HCT116 (cell line): ENCODE measurements at regions not wholly inside any gene's neighbourhood (a gene's known extent, or its start where the extent isn't known, plus 50 kb on each side); places are given as distances from the start of the nearest gene placed in this dataset.

ENCODE experiments used
- ATAC-seq: fragments of 200-7000 bp; cut with Tn5 transposase; 2 replicates; pipeline ENCODE4 v1.9.1; 2020; ENCODE audit warnings: mild to moderate bottlenecking, moderate library complexity
- BruUV-seq: library from RNA; stranded (reverse); fragments of 400-500 nt; replicated peaks from 2 replicates; lab custom pipeline; 2021; lab: Mats Ljungman, UMichigan
- CTCF ChIA-PET: fragments of 300-600 bp; sonication (Branson Sonifier 250); formaldehyde crosslinking; loops from one replicate; lab custom pipeline; 2021; ENCODE audit warnings: antibody characterized with exemption; lab: Charles Lee
- POLR2A ChIA-PET: fragments of 300-600, 350-600 bp; sonication (Branson Sonifier 250); formaldehyde crosslinking; loops from one replicate; lab custom pipeline; 2021; ENCODE audit warnings: antibody characterized with exemption; lab: Charles Lee
- RAD21 ChIA-PET, 2 experiments: fragments of 300-600 bp; sonication (Branson Sonifier 250); formaldehyde crosslinking; loops; one replicate each; lab custom pipeline; 2023; ENCODE audit warnings: low total read pairs in 2 of 2; ENCODE audit not compliant: uncharacterized antibody in 2 of 2, unreplicated experiment in 2 of 2, low non-redundant PET in 1 of 2; lab: Charles Lee
- DNase-seq: peaks from one replicate; pipeline ENCODE4 v3.0.0-alpha.2; 2010; ENCODE audit warnings: low read depth, low spot score
- H2AFZ ChIP-seq: fragments of 200-600 bp; shearing (Covaris generic), sonication (generic); 2 replicates; pipeline ENCODE4 v1.6.1; 2017; ENCODE audit warnings: low read depth, mixed run types, mixed read lengths, antibody characterized with exemption, low read length; ENCODE audit not compliant: poor library complexity, severe bottlenecking
- H3K27ac ChIP-seq: 2 replicates; pipeline ENCODE4 v1.5.1; 2012; ENCODE audit warnings: low read depth, low read length
- H3K27me3 ChIP-seq: fragments of 200-600 bp; sonication (generic); 2 replicates; pipeline ENCODE4 v1.6.1; 2016; ENCODE audit warnings: mixed run types, low read length, mixed read lengths; ENCODE audit not compliant: insufficient read depth
- H3K36me3 ChIP-seq, 2 experiments: fragments of 200-500 bp in 1 of 2; fragments of 200-600 bp in 1 of 2; sonication (Bioruptor generic) in 1 of 2; sonication (generic) in 1 of 2; 2 replicates each; pipeline versions ENCODE4 v1.5.1 to v1.6.1; 2014 to 2016; ENCODE audit warnings: low read length in 2 of 2, inconsistent platforms in 1 of 2, mixed read lengths in 1 of 2, mixed run types in 1 of 2; ENCODE audit not compliant: insufficient read depth in 2 of 2, control insufficient read depth in 1 of 2
- H3K4me1 ChIP-seq, 2 experiments: fragments of 200-600 bp in 1 of 2; sonication (generic) in 1 of 2; 2 replicates each; pipeline versions ENCODE4 v1.5.1 to v1.6.1; 2012 to 2017; ENCODE audit warnings: low read length in 2 of 2, inconsistent platforms in 1 of 2, mild to moderate bottlenecking in 1 of 2, mixed read lengths in 1 of 2, mixed run types in 1 of 2, moderate library complexity in 1 of 2; ENCODE audit not compliant: insufficient read depth in 2 of 2, control insufficient read depth in 1 of 2
- H3K4me2 ChIP-seq: fragments of 200-600 bp; sonication (generic); 2 replicates; pipeline ENCODE4 v1.6.1; 2017; ENCODE audit warnings: mixed run types, low read length, mixed read lengths
- H3K4me3 ChIP-seq, 2 experiments: fragments of 200-600 bp in 1 of 2; sonication (generic) in 1 of 2; replicated peaks in 1 of 2; 2 replicates each; pipeline ENCODE4 v1.5.1; 2011 to 2016; ENCODE audit warnings: low read length in 2 of 2, control low read depth in 1 of 2, low read depth in 1 of 2, mild to moderate bottlenecking in 1 of 2, mixed read lengths in 1 of 2, mixed run types in 1 of 2
- H3K79me2 ChIP-seq: fragments of 200-600 bp; sonication (generic); 2 replicates; pipeline ENCODE4 v1.6.1; 2017; ENCODE audit warnings: mild to moderate bottlenecking, mixed run types, low read length, moderate library complexity, mixed read lengths; ENCODE audit not compliant: insufficient read depth
- H3K9ac ChIP-seq: fragments of 200-600 bp; sonication (generic); 2 replicates; pipeline ENCODE4 v1.6.1; 2016; ENCODE audit warnings: low read length, mixed read lengths
- H3K9me2 ChIP-seq: fragments of 200-600 bp; sonication (generic), shearing (Covaris generic); 2 replicates; pipeline ENCODE4 v1.6.1; 2017; ENCODE audit warnings: mixed run types, mild to moderate bottlenecking, moderate library complexity; ENCODE audit not compliant: insufficient read depth
- H3K9me3 ChIP-seq, 2 experiments: fragments of 200-500 bp in 1 of 2; fragments of 200-600 bp in 1 of 2; sonication (Bioruptor generic) in 1 of 2; sonication (generic) in 1 of 2; 2 replicates each; pipeline ENCODE4 v1.6.1; 2014 to 2017; ENCODE audit warnings: low read length in 2 of 2, mixed read lengths in 2 of 2, inconsistent platforms in 1 of 2, low read depth in 1 of 2, mild to moderate bottlenecking in 1 of 2, mixed run types in 1 of 2, moderate library complexity in 1 of 2; ENCODE audit not compliant: control insufficient read depth in 1 of 2, insufficient read depth in 1 of 2
- H4K20me1 ChIP-seq: fragments of 200-600 bp; sonication (generic), shearing (Covaris generic); 2 replicates; pipeline ENCODE4 v1.6.1; 2017; ENCODE audit warnings: mixed run types, mild to moderate bottlenecking, moderate library complexity; ENCODE audit not compliant: insufficient read depth
- ELF1 ChIP-seq: IDR thresholded peaks from 2 replicates; pipeline ENCODE4 v1.6.1; 2012; ENCODE audit warnings: low read depth, borderline replicate concordance
- EZH2 ChIP-seq: fragments of 200-600 bp; sonication (generic); IDR thresholded peaks from 2 replicates; pipeline ENCODE4 v1.6.1; 2017; ENCODE audit warnings: antibody characterized with exemption, mixed run types
- EZH2phosphoT487 ChIP-seq: fragments of 200-600 bp; IDR thresholded peaks from 2 replicates; pipeline ENCODE4 v1.6.1; 2018; ENCODE audit warnings: antibody characterized with exemption, borderline replicate concordance
- JUND ChIP-seq: IDR thresholded peaks from 2 replicates; pipeline ENCODE4 v1.6.1; 2012
- POLR2A ChIP-seq: IDR thresholded peaks from 2 replicates; pipeline ENCODE4 v1.7.0; 2011; ENCODE audit warnings: borderline replicate concordance; ENCODE audit not compliant: insufficient read depth, insufficient read length; ENCODE audit errors: extremely low read depth
- POLR2AphosphoS5 ChIP-seq: IDR thresholded peaks from 2 replicates; pipeline ENCODE4 v1.6.1; 2011; ENCODE audit warnings: mild to moderate bottlenecking, low read depth, low read length, moderate library complexity
- RAD21 ChIP-seq: IDR thresholded peaks from 2 replicates; pipeline ENCODE4 v1.6.1; 2012; ENCODE audit warnings: low read depth, mild to moderate bottlenecking
- SP1 ChIP-seq: IDR thresholded peaks from 2 replicates; pipeline ENCODE4 v1.6.1; 2012; ENCODE audit warnings: low read depth
- SRF ChIP-seq: IDR thresholded peaks from 2 replicates; pipeline ENCODE4 v1.6.1; 2012; ENCODE audit warnings: low read depth
- YY1 ChIP-seq: IDR thresholded peaks from 2 replicates; pipeline ENCODE4 v1.6.1; 2011; ENCODE audit warnings: low read length, low read depth, moderate library complexity, mild to moderate bottlenecking; ENCODE audit not compliant: insufficient replicate concordance; ENCODE audit errors: extremely low read depth
- ZFX ChIP-seq: fragments of 450-650 bp; IDR thresholded peaks from 2 replicates; pipeline ENCODE4 v1.6.1; 2017
- ZNF274 ChIP-seq: fragments of 200-500 bp; sonication (Bioruptor generic); IDR thresholded peaks from 2 replicates; pipeline ENCODE4 v1.6.1; 2014; ENCODE audit warnings: mild to moderate bottlenecking, low read depth, low read length, inconsistent platforms
- intact Hi-C: fragments of 100-400 bp; cut with micrococcal nuclease; formaldehyde crosslinking; loops from 2 replicates; pipeline ENCODE4 v1.10.0; 2022
- TF ChIP-seq, protein P1 (sequence below): IDR thresholded peaks from 2 replicates; pipeline ENCODE4 v1.6.1; 2012
- TF ChIP-seq, protein P2 (sequence below): IDR thresholded peaks from 2 replicates; pipeline ENCODE4 v1.6.1; 2012
- TF ChIP-seq, protein P3 (sequence below): IDR thresholded peaks from 2 replicates; pipeline ENCODE4 v1.6.1; 2012; ENCODE audit warnings: low read depth
- TF ChIP-seq, protein P4 (sequence below), 3 experiments: fragments of 200-600 bp in 1 of 3; sonication (generic) in 1 of 3; IDR thresholded peaks in 2 of 3; conservative IDR thresholded peaks in 1 of 3; 2 replicates each; pipeline ENCODE4 v1.5.1; 2012 to 2017; ENCODE audit warnings: low read depth in 2 of 3, low read length in 2 of 3, antibody characterized with exemption in 1 of 3, borderline replicate concordance in 1 of 3, control low read depth in 1 of 3, mild to moderate bottlenecking in 1 of 3, mixed read lengths in 1 of 3, mixed run types in 1 of 3, moderate library complexity in 1 of 3; ENCODE audit not compliant: insufficient read depth in 1 of 3

DNA sequence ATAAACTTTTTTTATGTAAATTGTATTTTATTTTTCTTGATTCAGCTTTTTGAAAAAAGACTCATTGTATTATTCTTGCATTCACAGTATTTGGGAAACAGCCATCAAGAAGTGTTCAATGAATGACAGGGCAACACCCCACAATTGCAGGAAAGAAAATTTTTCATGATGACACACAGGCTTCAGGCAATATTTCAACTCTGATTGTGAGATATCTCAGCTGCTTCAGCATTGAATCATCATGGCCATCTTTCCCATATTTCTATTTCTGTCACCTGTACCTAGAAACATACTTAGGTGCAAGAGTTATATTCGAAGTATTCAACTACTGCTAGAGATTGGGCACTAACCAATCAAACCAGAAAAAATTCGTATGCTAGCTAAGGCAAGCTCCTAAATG lies 446.0 kb downstream of the ISL1 start:
- ChIA-PET RAD21 (no interaction called here), CTCF (no interaction called here), POLR2A (no interaction called here)
- Histone ChIP-seq H3K27ac (no peak overlapping the region), H3K9me3 (no peaks in the 10 kb centered on the region), H3K4me1 (peaks cover 0 to 15% of the 10 kb centered on the region in 2 experiments; a peak in 2 of 4 replicates), H3K9ac (no peak overlapping the region), H3K4me2 (peak overlapping the region; percentile 31), H2AFZ (no peak overlapping the region), H4K20me1 (no peaks in the 10 kb centered on the region), H3K36me3 (no peaks in the 10 kb centered on the region), H3K27me3 (no peaks in the 10 kb centered on the region), H3K9me2 (no peaks in the 10 kb centered on the region), H3K79me2 (no peaks in the 10 kb centered on the region), H3K4me3 (no peak overlapping the region)
- intact Hi-C loops = no loop called here
- BruUV-seq = no TSS peak
- ATAC-seq = peak; percentile 36; the same call in 1 of the 2 replicates
- TF ChIP-seq JUND = 0 out of 2 replicates have a peak, but pooled peaks have one; percentile 25
- TF ChIP-seq ZFX = no peak
- no peak for DNase-seq

DNA sequence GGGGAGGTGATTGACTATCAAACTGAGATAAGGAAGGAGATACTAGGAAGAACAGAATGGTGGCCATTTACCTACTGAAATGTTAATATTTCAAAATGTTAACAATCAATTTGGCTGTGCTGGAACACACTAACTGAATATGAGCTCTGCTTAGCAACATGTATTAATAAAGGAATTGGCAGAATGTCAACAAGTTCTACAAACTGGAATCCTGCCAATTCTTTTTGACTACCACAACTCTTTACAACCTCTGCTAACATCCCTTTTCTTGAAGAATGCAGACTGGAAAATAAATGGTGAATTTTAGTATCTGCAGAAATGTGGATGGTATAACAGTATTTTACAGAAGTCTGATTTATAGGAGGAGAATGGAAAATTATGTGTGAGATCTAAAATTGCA lies 446.4 kb downstream of the ISL1 start:
- ChIA-PET CTCF (no interaction called here), RAD21 (no interaction called here), POLR2A (no interaction called here)
- Histone ChIP-seq H3K27ac (no peak overlapping the region), H3K9ac (no peak overlapping the region), H4K20me1 (no peaks in the 10 kb centered on the region), H3K9me3 (no peaks in the 10 kb centered on the region), H3K4me1 (peaks cover 0 to 15% of the 10 kb centered on the region in 2 experiments; a peak in 2 of 4 replicates), H3K36me3 (no peaks in the 10 kb centered on the region), H3K9me2 (no peaks in the 10 kb centered on the region), H3K4me3 (no peak overlapping the region), H2AFZ (no peak overlapping the region), H3K27me3 (no peaks in the 10 kb centered on the region), H3K79me2 (no peaks in the 10 kb centered on the region), H3K4me2 (peak overlapping the region; percentile 31)
- DNase-seq = no peak
- intact Hi-C loops = no loop called here
- TF ChIP-seq, protein P1, sequence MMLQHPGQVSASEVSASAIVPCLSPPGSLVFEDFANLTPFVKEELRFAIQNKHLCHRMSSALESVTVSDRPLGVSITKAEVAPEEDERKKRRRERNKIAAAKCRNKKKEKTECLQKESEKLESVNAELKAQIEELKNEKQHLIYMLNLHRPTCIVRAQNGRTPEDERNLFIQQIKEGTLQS = no peak
- TF ChIP-seq ELF1 (no peak), POLR2A (no peak), EZH2 (no peak), YY1 (no peak), ZFX (no peak), JUND (no peak), SP1 (no peak), RAD21 (no peak), POLR2AphosphoS5 (no peak), EZH2phosphoT487 (no peak), SRF (no peak), ZNF274 (no peak)
- TF ChIP-seq, protein P2, sequence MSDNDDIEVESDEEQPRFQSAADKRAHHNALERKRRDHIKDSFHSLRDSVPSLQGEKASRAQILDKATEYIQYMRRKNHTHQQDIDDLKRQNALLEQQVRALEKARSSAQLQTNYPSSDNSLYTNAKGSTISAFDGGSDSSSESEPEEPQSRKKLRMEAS = no peak
- TF ChIP-seq, protein P3, sequence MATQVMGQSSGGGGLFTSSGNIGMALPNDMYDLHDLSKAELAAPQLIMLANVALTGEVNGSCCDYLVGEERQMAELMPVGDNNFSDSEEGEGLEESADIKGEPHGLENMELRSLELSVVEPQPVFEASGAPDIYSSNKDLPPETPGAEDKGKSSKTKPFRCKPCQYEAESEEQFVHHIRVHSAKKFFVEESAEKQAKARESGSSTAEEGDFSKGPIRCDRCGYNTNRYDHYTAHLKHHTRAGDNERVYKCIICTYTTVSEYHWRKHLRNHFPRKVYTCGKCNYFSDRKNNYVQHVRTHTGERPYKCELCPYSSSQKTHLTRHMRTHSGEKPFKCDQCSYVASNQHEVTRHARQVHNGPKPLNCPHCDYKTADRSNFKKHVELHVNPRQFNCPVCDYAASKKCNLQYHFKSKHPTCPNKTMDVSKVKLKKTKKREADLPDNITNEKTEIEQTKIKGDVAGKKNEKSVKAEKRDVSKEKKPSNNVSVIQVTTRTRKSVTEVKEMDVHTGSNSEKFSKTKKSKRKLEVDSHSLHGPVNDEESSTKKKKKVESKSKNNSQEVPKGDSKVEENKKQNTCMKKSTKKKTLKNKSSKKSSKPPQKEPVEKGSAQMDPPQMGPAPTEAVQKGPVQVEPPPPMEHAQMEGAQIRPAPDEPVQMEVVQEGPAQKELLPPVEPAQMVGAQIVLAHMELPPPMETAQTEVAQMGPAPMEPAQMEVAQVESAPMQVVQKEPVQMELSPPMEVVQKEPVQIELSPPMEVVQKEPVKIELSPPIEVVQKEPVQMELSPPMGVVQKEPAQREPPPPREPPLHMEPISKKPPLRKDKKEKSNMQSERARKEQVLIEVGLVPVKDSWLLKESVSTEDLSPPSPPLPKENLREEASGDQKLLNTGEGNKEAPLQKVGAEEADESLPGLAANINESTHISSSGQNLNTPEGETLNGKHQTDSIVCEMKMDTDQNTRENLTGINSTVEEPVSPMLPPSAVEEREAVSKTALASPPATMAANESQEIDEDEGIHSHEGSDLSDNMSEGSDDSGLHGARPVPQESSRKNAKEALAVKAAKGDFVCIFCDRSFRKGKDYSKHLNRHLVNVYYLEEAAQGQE = no peak
- TF ChIP-seq, protein P4, sequence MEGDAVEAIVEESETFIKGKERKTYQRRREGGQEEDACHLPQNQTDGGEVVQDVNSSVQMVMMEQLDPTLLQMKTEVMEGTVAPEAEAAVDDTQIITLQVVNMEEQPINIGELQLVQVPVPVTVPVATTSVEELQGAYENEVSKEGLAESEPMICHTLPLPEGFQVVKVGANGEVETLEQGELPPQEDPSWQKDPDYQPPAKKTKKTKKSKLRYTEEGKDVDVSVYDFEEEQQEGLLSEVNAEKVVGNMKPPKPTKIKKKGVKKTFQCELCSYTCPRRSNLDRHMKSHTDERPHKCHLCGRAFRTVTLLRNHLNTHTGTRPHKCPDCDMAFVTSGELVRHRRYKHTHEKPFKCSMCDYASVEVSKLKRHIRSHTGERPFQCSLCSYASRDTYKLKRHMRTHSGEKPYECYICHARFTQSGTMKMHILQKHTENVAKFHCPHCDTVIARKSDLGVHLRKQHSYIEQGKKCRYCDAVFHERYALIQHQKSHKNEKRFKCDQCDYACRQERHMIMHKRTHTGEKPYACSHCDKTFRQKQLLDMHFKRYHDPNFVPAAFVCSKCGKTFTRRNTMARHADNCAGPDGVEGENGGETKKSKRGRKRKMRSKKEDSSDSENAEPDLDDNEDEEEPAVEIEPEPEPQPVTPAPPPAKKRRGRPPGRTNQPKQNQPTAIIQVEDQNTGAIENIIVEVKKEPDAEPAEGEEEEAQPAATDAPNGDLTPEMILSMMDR (IDR thresholded peaks at IDR 0.05 in 2 of 3, conservative IDR thresholded peaks at IDR 0.05 in 1 of 3; ENCODE audit: borderline replicate concordance in 1 of 3, insufficient read depth in 1 of 3, low read depth in 2 of 3, low read length in 2 of 3) = no peak
- BruUV-seq = no TSS peak
- no peak for ATAC-seq
